Astrocyte (in vitro differentiated cells and primary cell): ENCODE measurements at regions not wholly inside any gene's neighbourhood (a gene's known extent, or its start where the extent isn't known, plus 50 kb on each side); places are given as distances from the start of the nearest gene placed in this dataset.

ENCODE experiments used
- DNase-seq: peaks from one replicate; pipeline ENCODE4 v3.0.0-alpha.2; 2010; ENCODE audit warnings: low read depth
- FAIRE-seq: peaks from 2 replicates; lab custom pipeline; 2011; peaks lifted over from hg19 to GRCh38; lab: Jason Lieb, UNC
- H2AFZ ChIP-seq: 2 replicates; pipeline ENCODE4 v1.6.0; 2012; ENCODE audit warnings: low read depth, low read length, inconsistent platforms
- H3K27ac ChIP-seq: 2 replicates; pipeline ENCODE4 v1.5.1; 2011; ENCODE audit warnings: low read depth, low read length, inconsistent platforms
- H3K27me3 ChIP-seq: 2 replicates; pipeline ENCODE4 v1.6.0; 2011; ENCODE audit warnings: low read length, inconsistent platforms; ENCODE audit not compliant: insufficient read depth
- H3K36me3 ChIP-seq: 2 replicates; pipeline ENCODE4 v1.5.1; 2011; ENCODE audit warnings: low read length, inconsistent platforms; ENCODE audit not compliant: insufficient read depth
- H3K4me1 ChIP-seq: 2 replicates; pipeline ENCODE4 v1.5.1; 2011; ENCODE audit warnings: low read length, inconsistent platforms; ENCODE audit not compliant: insufficient read depth
- H3K4me2 ChIP-seq: 2 replicates; pipeline ENCODE4 v1.6.0; 2012; ENCODE audit warnings: low read length, inconsistent platforms
- H3K4me3 ChIP-seq: 2 replicates; pipeline ENCODE4 v1.5.1; 2011; ENCODE audit warnings: low read depth, mild to moderate bottlenecking, low read length, inconsistent platforms; ENCODE audit not compliant: insufficient read depth
- H3K79me2 ChIP-seq: 2 replicates; pipeline ENCODE4 v1.6.0; 2012; ENCODE audit warnings: mild to moderate bottlenecking, low read length, inconsistent platforms; ENCODE audit not compliant: insufficient read depth
- H3K9ac ChIP-seq: 2 replicates; pipeline ENCODE4 v1.6.0; 2012; ENCODE audit warnings: mild to moderate bottlenecking, low read length, inconsistent platforms
- H3K9me3 ChIP-seq: 2 replicates; pipeline ENCODE4 v1.5.1; 2012; ENCODE audit warnings: low read depth, mild to moderate bottlenecking, low read length, inconsistent platforms; ENCODE audit not compliant: insufficient read depth
- H4K20me1 ChIP-seq: 2 replicates; pipeline ENCODE4 v1.6.0; 2012; ENCODE audit warnings: low read length, inconsistent platforms; ENCODE audit not compliant: insufficient read depth
- H3K27ac Mint-ChIP-seq: one replicate; pipeline ENCODE4 v1.8.0; 2021; ENCODE audit warnings: mild to moderate bottlenecking, mixed read lengths; ENCODE audit not compliant: unreplicated experiment
- H3K27me3 Mint-ChIP-seq: one replicate; pipeline ENCODE4 v1.8.0; 2021; ENCODE audit warnings: low read depth, mixed read lengths; ENCODE audit not compliant: unreplicated experiment
- H3K36me3 Mint-ChIP-seq: one replicate; pipeline ENCODE4 v1.8.0; 2021; ENCODE audit warnings: low read depth, mixed read lengths; ENCODE audit not compliant: unreplicated experiment
- H3K4me1 Mint-ChIP-seq: one replicate; pipeline ENCODE4 v1.8.0; 2021; ENCODE audit warnings: low read depth, mixed read lengths; ENCODE audit not compliant: unreplicated experiment
- H3K4me3 Mint-ChIP-seq: one replicate; pipeline ENCODE4 v1.8.0; 2021; ENCODE audit warnings: mild to moderate bottlenecking, moderate library complexity, mixed read lengths; ENCODE audit not compliant: unreplicated experiment
- H3K9me3 Mint-ChIP-seq: one replicate; pipeline ENCODE4 v1.8.0; 2021; ENCODE audit warnings: mild to moderate bottlenecking, mixed read lengths; ENCODE audit not compliant: unreplicated experiment
- EZH2 ChIP-seq: IDR thresholded peaks from 2 replicates; pipeline ENCODE4 v1.6.1; 2012; ENCODE audit warnings: mild to moderate bottlenecking, low read length, inconsistent platforms; ENCODE audit not compliant: insufficient read depth
- TF ChIP-seq, protein P1 (sequence below): IDR thresholded peaks from 2 replicates; pipeline ENCODE4 v1.5.1; 2011; ENCODE audit warnings: low read depth, mild to moderate bottlenecking, inconsistent platforms, low read length, moderate library complexity; ENCODE audit not compliant: insufficient read depth

DNA sequence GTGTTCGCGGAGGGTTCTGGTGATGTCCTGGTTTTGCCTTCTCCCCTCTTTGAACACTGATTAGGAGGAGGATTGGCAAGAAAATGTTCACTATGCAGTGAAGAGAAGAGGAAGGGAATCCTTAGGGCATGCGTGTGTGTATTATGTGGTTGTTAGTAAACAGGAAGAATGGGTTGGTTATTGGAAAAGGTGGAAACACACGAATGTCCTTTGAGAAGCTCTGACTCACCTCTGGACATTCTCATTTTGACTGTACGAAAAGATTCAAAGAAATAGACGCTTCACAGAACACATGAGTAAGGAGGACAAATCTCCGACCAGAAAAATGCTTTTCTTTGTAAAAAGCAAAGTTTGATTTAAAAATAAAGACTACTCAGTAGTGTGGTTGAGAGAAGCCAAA lies 188.8 kb upstream of the PRICKLE2 start:
- Histone ChIP-seq H3K9me3 (no peaks in the 10 kb centered on the region), H3K4me2 (no peak overlapping the region), H3K27ac (no peak overlapping the region), H3K27me3 (no peaks in the 10 kb centered on the region), H3K36me3 (no peaks in the 10 kb centered on the region), H2AFZ (no peak overlapping the region), H4K20me1 (no peaks in the 10 kb centered on the region), H3K4me3 (no peak overlapping the region), H3K9ac (no peak overlapping the region), H3K79me2 (no peaks in the 10 kb centered on the region), H3K4me1 (peaks cover 5% of the 10 kb centered on the region)
- H3K4me1 Mint-ChIP-seq: peaks cover 17% of the 10 kb centered on the region
- peak overlapping the region; percentile 4 for H3K27ac Mint-ChIP-seq
- DNase-seq (no peak), FAIRE-seq (no peak)
- peaks cover 2% of the 10 kb centered on the region for H3K36me3 Mint-ChIP-seq
- no peak for TF ChIP-seq EZH2
- TF ChIP-seq, protein P1, sequence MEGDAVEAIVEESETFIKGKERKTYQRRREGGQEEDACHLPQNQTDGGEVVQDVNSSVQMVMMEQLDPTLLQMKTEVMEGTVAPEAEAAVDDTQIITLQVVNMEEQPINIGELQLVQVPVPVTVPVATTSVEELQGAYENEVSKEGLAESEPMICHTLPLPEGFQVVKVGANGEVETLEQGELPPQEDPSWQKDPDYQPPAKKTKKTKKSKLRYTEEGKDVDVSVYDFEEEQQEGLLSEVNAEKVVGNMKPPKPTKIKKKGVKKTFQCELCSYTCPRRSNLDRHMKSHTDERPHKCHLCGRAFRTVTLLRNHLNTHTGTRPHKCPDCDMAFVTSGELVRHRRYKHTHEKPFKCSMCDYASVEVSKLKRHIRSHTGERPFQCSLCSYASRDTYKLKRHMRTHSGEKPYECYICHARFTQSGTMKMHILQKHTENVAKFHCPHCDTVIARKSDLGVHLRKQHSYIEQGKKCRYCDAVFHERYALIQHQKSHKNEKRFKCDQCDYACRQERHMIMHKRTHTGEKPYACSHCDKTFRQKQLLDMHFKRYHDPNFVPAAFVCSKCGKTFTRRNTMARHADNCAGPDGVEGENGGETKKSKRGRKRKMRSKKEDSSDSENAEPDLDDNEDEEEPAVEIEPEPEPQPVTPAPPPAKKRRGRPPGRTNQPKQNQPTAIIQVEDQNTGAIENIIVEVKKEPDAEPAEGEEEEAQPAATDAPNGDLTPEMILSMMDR: no peak
- no peaks in the 10 kb centered on the region for H3K9me3 Mint-ChIP-seq
- H3K27me3 Mint-ChIP-seq: no peaks in the 10 kb centered on the region
- H3K4me3 Mint-ChIP-seq: no peak overlapping the region

DNA sequence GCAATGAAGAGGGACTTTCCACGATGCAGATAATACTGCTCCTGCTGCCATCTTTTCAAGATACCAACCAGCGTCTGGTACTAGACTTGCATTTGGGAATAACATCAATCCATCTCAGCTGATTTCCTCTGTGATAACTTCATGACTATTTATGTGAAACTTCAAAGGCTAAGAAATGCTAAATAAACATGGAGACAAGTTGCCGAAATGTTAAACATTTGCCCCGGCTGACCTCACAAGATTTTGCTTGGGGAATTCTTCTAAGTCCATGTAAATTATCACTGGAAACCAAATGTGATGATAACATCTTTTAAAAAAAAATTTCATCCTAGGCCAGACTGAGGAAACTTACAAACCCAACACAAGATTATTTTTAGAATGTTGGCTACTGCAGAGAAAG lies 185.8 kb upstream of the PRICKLE2 start:
- Histone ChIP-seq H4K20me1 (no peaks in the 10 kb centered on the region), H3K79me2 (no peaks in the 10 kb centered on the region), H3K27ac (no peak overlapping the region), H3K4me1 (no peaks in the 10 kb centered on the region), H3K27me3 (no peaks in the 10 kb centered on the region), H3K9me3 (no peaks in the 10 kb centered on the region), H2AFZ (no peak overlapping the region), H3K4me2 (no peak overlapping the region), H3K4me3 (no peak overlapping the region), H3K9ac (no peak overlapping the region), H3K36me3 (no peaks in the 10 kb centered on the region)
- Mint-ChIP-seq H3K36me3 (peaks cover 11% of the 10 kb centered on the region), H3K27me3 (no peaks in the 10 kb centered on the region), H3K4me1 (peaks cover 10% of the 10 kb centered on the region), H3K4me3 (no peak overlapping the region), H3K27ac (no peak overlapping the region), H3K9me3 (no peaks in the 10 kb centered on the region)
- no peak for DNase-seq
- TF ChIP-seq EZH2: no peak
- TF ChIP-seq, protein P1: no peak
- no peak for FAIRE-seq

DNA sequence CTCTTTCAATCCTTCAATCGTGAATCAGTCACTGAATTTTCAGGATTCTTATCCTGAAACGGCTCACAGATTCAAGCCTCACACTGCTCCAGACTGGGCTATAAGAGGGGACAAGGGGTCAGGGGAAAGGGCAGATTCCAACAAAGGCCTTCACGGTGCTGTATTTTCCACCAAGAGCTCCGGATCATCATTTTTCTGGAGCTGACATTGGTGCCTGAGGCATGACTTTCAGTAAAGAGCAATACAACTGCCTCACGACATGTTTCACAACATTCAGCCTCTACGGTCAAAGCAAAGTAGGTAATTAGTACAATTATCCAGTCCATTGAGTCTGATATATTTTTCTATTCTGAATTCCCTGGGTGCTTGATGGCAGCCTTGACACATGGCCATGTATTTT lies 185.0 kb upstream of the PRICKLE2 start:
- Mint-ChIP-seq H3K9me3 (no peaks in the 10 kb centered on the region), H3K27me3 (no peaks in the 10 kb centered on the region), H3K36me3 (peaks cover 11% of the 10 kb centered on the region), H3K4me3 (no peak overlapping the region), H3K27ac (no peak overlapping the region), H3K4me1 (peaks cover 18% of the 10 kb centered on the region)
- Histone ChIP-seq H3K79me2 (no peaks in the 10 kb centered on the region), H3K27ac (no peak overlapping the region), H4K20me1 (no peaks in the 10 kb centered on the region), H3K4me3 (no peak overlapping the region), H3K9ac (no peak overlapping the region), H3K4me2 (no peak overlapping the region), H2AFZ (no peak overlapping the region), H3K36me3 (no peaks in the 10 kb centered on the region), H3K4me1 (no peaks in the 10 kb centered on the region), H3K27me3 (no peaks in the 10 kb centered on the region), H3K9me3 (no peaks in the 10 kb centered on the region)
- FAIRE-seq (no peak), DNase-seq (no peak)
- TF ChIP-seq, protein P1: no peak
- no peak for TF ChIP-seq EZH2
